ENCODE measurements at regions not wholly inside any gene's neighbourhood (a gene's known extent, or its start where the extent isn't known, plus 50 kb on each side); places are given as distances from the start of the nearest gene placed in this dataset.

- no peak for TF ChIP-seq POLR2AphosphoS5 (IDR thresholded peaks at IDR 0.05; ENCODE audit: low read depth, low read length)
- TF ChIP-seq REST (IDR thresholded peaks at IDR 0.05; ENCODE audit: insufficient read depth in 1 of 2, low read depth in 2 of 2, low read length in 2 of 2) = no peak
- no peak for TF ChIP-seq SIN3A (IDR thresholded peaks at IDR 0.05; ENCODE audit: borderline replicate concordance, insufficient read depth, low read length)
- TF ChIP-seq TAF1 (IDR thresholded peaks at IDR 0.05; ENCODE audit: borderline replicate concordance, insufficient read depth, low read length) = no peak
- no peak for TF ChIP-seq FOXP2 (optimal IDR thresholded peaks at IDR 0.05; ENCODE audit: borderline replicate concordance, extremely low read depth, extremely low read length, insufficient read depth)
Observed at GRCh38 chr16:85541181-85541580, 71.9 kb upstream of the GSE1 start.

- TF ChIP-seq FOXP2 (optimal IDR thresholded peaks at IDR 0.05; ENCODE audit: borderline replicate concordance, extremely low read depth, extremely low read length, insufficient read depth) (no peak), TAF1 (IDR thresholded peaks at IDR 0.05; ENCODE audit: borderline replicate concordance, insufficient read depth, low read length) (no peak), SIN3A (IDR thresholded peaks at IDR 0.05; ENCODE audit: borderline replicate concordance, insufficient read depth, low read length) (no peak), REST (IDR thresholded peaks at IDR 0.05; ENCODE audit: insufficient read depth in 1 of 2, low read depth in 2 of 2, low read length in 2 of 2) (no peak), POLR2AphosphoS5 (IDR thresholded peaks at IDR 0.05; ENCODE audit: low read depth, low read length) (no peak)
Observed at GRCh38 chr16:85541619-85541979, 71.5 kb upstream of the GSE1 start.

- 0 out of 4 replicates have a peak, but pooled peaks of 1 of the 2 experiments have one; percentile 55 for TF ChIP-seq REST (IDR thresholded peaks at IDR 0.05; ENCODE audit: insufficient read depth in 1 of 2, low read depth in 2 of 2, low read length in 2 of 2)
- no peak for TF ChIP-seq SIN3A (IDR thresholded peaks at IDR 0.05; ENCODE audit: borderline replicate concordance, insufficient read depth, low read length)
Observed at GRCh38 chr16:85541980-85542900, 70.9 kb upstream of the GSE1 start.

- TF ChIP-seq POLR2AphosphoS5 (IDR thresholded peaks at IDR 0.05; ENCODE audit: low read depth, low read length) (no peak), FOXP2 (optimal IDR thresholded peaks at IDR 0.05; ENCODE audit: borderline replicate concordance, extremely low read depth, extremely low read length, insufficient read depth) (no peak), SIN3A (IDR thresholded peaks at IDR 0.05; ENCODE audit: borderline replicate concordance, insufficient read depth, low read length) (no peak), REST (IDR thresholded peaks at IDR 0.05; ENCODE audit: insufficient read depth in 1 of 2, low read depth in 2 of 2, low read length in 2 of 2) (no peak)
Observed at GRCh38 chr16:85543536-85543935, 69.6 kb upstream of the GSE1 start.
